ENCODE measurements at regions not wholly inside any gene's neighbourhood (a gene's known extent, or its start where the extent isn't known, plus 50 kb on each side); places are given as distances from the start of the nearest gene placed in this dataset.
A peak's percentile ranks its signal among the peaks of the same experiment; 100 is the strongest.
"Not testable (repeated sequence)": the region's sequence is repeated elsewhere in the genome, so short reads cannot be mapped to it uniquely, and the experiment has no call there.

- peak overlapping the region; percentile 57 for H3K4me3 ChIP-seq (ENCODE audit: low read depth, low read length)
Measured at GRCh38 chr7:29685651-29686271, 120.5 kb upstream of the WIPF3 start.

GRCh38 chr7:29690510-29690909 is 115.8 kb upstream of the WIPF3 start:
- not testable (repeated sequence) for H3K4me3 ChIP-seq (ENCODE audit: low read depth, low read length); DNase-seq (ENCODE audit: low read depth)

More at GRCh38 chr7:29685651-29686271, 120.5 kb upstream of the WIPF3 start:
- not testable (repeated sequence) for DNase-seq (ENCODE audit: low read depth)

- DNase-seq (ENCODE audit: low read depth); H3K4me3 ChIP-seq (ENCODE audit: low read depth, low read length): not testable (repeated sequence)
Measured at GRCh38 chr7:29696402-29696801, 109.9 kb upstream of the WIPF3 start.

- DNase-seq (ENCODE audit: low read depth), result not testable (repeated sequence)
Measured at GRCh38 chr7:29699723-29700122, 106.6 kb upstream of the WIPF3 start.

GRCh38 chr7:29701540-29701939 is 104.8 kb upstream of the WIPF3 start:
- not testable (repeated sequence) for DNase-seq (ENCODE audit: low read depth); H3K4me3 ChIP-seq (ENCODE audit: low read depth, low read length)

More at GRCh38 chr7:29699723-29700122, 106.6 kb upstream of the WIPF3 start:
- H3K4me3 ChIP-seq (ENCODE audit: low read depth, low read length), result not testable (repeated sequence)

- not testable (repeated sequence) for DNase-seq (ENCODE audit: low read depth)
Measured at GRCh38 chr7:29703830-29704229, 102.5 kb upstream of the WIPF3 start.

GRCh38 chr7:29709002-29709401 is 97.3 kb upstream of the WIPF3 start:
- H3K4me3 ChIP-seq (ENCODE audit: low read depth, low read length); DNase-seq (ENCODE audit: low read depth): not testable (repeated sequence)

More at GRCh38 chr7:29703830-29704229, 102.5 kb upstream of the WIPF3 start:
- H3K4me3 ChIP-seq (ENCODE audit: low read depth, low read length), result not testable (repeated sequence)

- not testable (repeated sequence) for H3K4me3 ChIP-seq (ENCODE audit: low read depth, low read length)
- DNase-seq (ENCODE audit: low read depth), result peak; percentile 79
Measured at GRCh38 chr7:29723127-29723526, 83.2 kb upstream of the WIPF3 start.

- H3K4me3 ChIP-seq (ENCODE audit: low read depth, low read length), result no peak overlapping the region
- peak; percentile 18 for DNase-seq (ENCODE audit: low read depth)
Measured at GRCh38 chr7:29723599-29723998, 82.7 kb upstream of the WIPF3 start.

- DNase-seq (ENCODE audit: low read depth); H3K4me3 ChIP-seq (ENCODE audit: low read depth, low read length): not testable (repeated sequence)
Measured at GRCh38 chr7:29729534-29730165, 76.7 kb upstream of the WIPF3 start.

- no peak for DNase-seq (ENCODE audit: low read depth)
- no peak overlapping the region for H3K4me3 ChIP-seq (ENCODE audit: low read depth, low read length)
Measured at GRCh38 chr7:29734246-29734731, 72.0 kb upstream of the WIPF3 start.

- not testable (repeated sequence) for DNase-seq (ENCODE audit: low read depth); H3K4me3 ChIP-seq (ENCODE audit: low read depth, low read length)
Measured at GRCh38 chr7:29747645-29748245, 58.6 kb upstream of the WIPF3 start.

- no peak for DNase-seq (ENCODE audit: low read depth)
- no peak overlapping the region for H3K4me3 ChIP-seq (ENCODE audit: low read depth, low read length)
Measured at GRCh38 chr7:29748286-29749099, 57.8 kb upstream of the WIPF3 start.

- no peak for DNase-seq (ENCODE audit: low read depth)
- no peak overlapping the region for H3K4me3 ChIP-seq (ENCODE audit: low read depth, low read length)
Measured at GRCh38 chr7:29749701-29750321, 56.5 kb upstream of the WIPF3 start.

- not testable (repeated sequence) for DNase-seq (ENCODE audit: low read depth)
Measured at GRCh38 chr7:29750373-29750940, 55.9 kb upstream of the WIPF3 start.

GRCh38 chr7:29751012-29751411 is 55.3 kb upstream of the WIPF3 start:
- not testable (repeated sequence) for H3K4me3 ChIP-seq (ENCODE audit: low read depth, low read length); DNase-seq (ENCODE audit: low read depth)

More at GRCh38 chr7:29750373-29750940, 55.9 kb upstream of the WIPF3 start:
- not testable (repeated sequence) for H3K4me3 ChIP-seq (ENCODE audit: low read depth, low read length)

- no peak overlapping the region for H3K4me3 ChIP-seq (ENCODE audit: low read depth, low read length)
- no peak for DNase-seq (ENCODE audit: low read depth)
Measured at GRCh38 chr7:29754874-29755490, 51.3 kb upstream of the WIPF3 start.
